ENCODE measurements at regions not wholly inside any gene's neighbourhood (a gene's known extent, or its start where the extent isn't known, plus 50 kb on each side); places are given as distances from the start of the nearest gene placed in this dataset.

GRCh38 chr11:128201009-128201408 lies 386.3 kb downstream of the ETS1 start:
- Histone ChIP-seq H3K4me3 (ENCODE audit: insufficient read length, low read depth) (no peak overlapping the region), H3K27me3 (ENCODE audit: insufficient read depth, insufficient read length) (no peaks in the 10 kb centered on the region)
- TF ChIP-seq SUZ12 (IDR thresholded peaks at IDR 0.05; ENCODE audit: extremely low read depth, insufficient read depth, insufficient read length) (no peak), ZNF274 (IDR thresholded peaks at IDR 0.05; ENCODE audit: low read depth, low read length) (no peak), YY1 (IDR thresholded peaks at IDR 0.05; ENCODE audit: insufficient read depth, insufficient read length) (no peak)

GRCh38 chr11:128200467-128200866 lies 386.9 kb downstream of the ETS1 start:
- H3K4me1 ChIP-seq (ENCODE audit: insufficient read depth, insufficient read length) = no peaks in the 10 kb centered on the region
- H3K27me3 ChIP-seq (ENCODE audit: insufficient read depth, insufficient read length) = no peaks in the 10 kb centered on the region
- H3K4me3 ChIP-seq (ENCODE audit: insufficient read length, low read depth) = no peak overlapping the region
- DNase-seq (ENCODE audit: low read depth, low spot score) = no peak
- H3K36me3 ChIP-seq (ENCODE audit: insufficient read depth, insufficient read length, low read length) = no peaks in the 10 kb centered on the region
- TF ChIP-seq ZNF274 (IDR thresholded peaks at IDR 0.05; ENCODE audit: low read depth, low read length) (no peak), YY1 (IDR thresholded peaks at IDR 0.05; ENCODE audit: insufficient read depth, insufficient read length) (no peak), SUZ12 (IDR thresholded peaks at IDR 0.05; ENCODE audit: extremely low read depth, insufficient read depth, insufficient read length) (no peak)
- no peak overlapping the region for H3K9ac ChIP-seq (ENCODE audit: insufficient read length, low read depth)
- no peaks in the 10 kb centered on the region for H3K9me3 ChIP-seq (ENCODE audit: insufficient read depth, low read length)

More at GRCh38 chr11:128201009-128201408, 386.3 kb downstream of the ETS1 start:
- no peak for DNase-seq (ENCODE audit: low read depth, low spot score)
- H3K9ac ChIP-seq (ENCODE audit: insufficient read length, low read depth) = no peak overlapping the region
- H3K36me3 ChIP-seq (ENCODE audit: insufficient read depth, insufficient read length, low read length) = no peaks in the 10 kb centered on the region
- no peaks in the 10 kb centered on the region for H3K9me3 ChIP-seq (ENCODE audit: insufficient read depth, low read length)
- no peaks in the 10 kb centered on the region for H3K4me1 ChIP-seq (ENCODE audit: insufficient read depth, insufficient read length)

GRCh38 chr11:128198216-128198772 lies 389.1 kb downstream of the ETS1 start:
- Histone ChIP-seq H3K9me3 (ENCODE audit: insufficient read depth, low read length) (no peaks in the 10 kb centered on the region), H3K36me3 (ENCODE audit: insufficient read depth, insufficient read length, low read length) (no peaks in the 10 kb centered on the region), H3K27me3 (ENCODE audit: insufficient read depth, insufficient read length) (no peaks in the 10 kb centered on the region), H3K9ac (ENCODE audit: insufficient read length, low read depth) (no peak overlapping the region), H3K4me3 (ENCODE audit: insufficient read length, low read depth) (no peak overlapping the region), H3K4me1 (ENCODE audit: insufficient read depth, insufficient read length) (no peaks in the 10 kb centered on the region)
- DNase-seq (ENCODE audit: low read depth, low spot score) = no peak
- no peak for TF ChIP-seq YY1 (IDR thresholded peaks at IDR 0.05; ENCODE audit: insufficient read depth, insufficient read length)
- TF ChIP-seq ZNF274 (IDR thresholded peaks at IDR 0.05; ENCODE audit: low read depth, low read length) = no peak

GRCh38 chr11:128196235-128196634 lies 391.1 kb downstream of the ETS1 start:
- no peaks in the 10 kb centered on the region for H3K9me3 ChIP-seq (ENCODE audit: insufficient read depth, low read length)
- H3K36me3 ChIP-seq (ENCODE audit: insufficient read depth, insufficient read length, low read length) = no peaks in the 10 kb centered on the region
- H3K9ac ChIP-seq (ENCODE audit: insufficient read length, low read depth) = no peak overlapping the region
- no peak for DNase-seq (ENCODE audit: low read depth, low spot score)
- no peaks in the 10 kb centered on the region for H3K27me3 ChIP-seq (ENCODE audit: insufficient read depth, insufficient read length)
- H3K4me1 ChIP-seq (ENCODE audit: insufficient read depth, insufficient read length) = no peaks in the 10 kb centered on the region
- TF ChIP-seq SUZ12 (IDR thresholded peaks at IDR 0.05; ENCODE audit: extremely low read depth, insufficient read depth, insufficient read length) (no peak), YY1 (IDR thresholded peaks at IDR 0.05; ENCODE audit: insufficient read depth, insufficient read length) (no peak), ZNF274 (IDR thresholded peaks at IDR 0.05; ENCODE audit: low read depth, low read length) (no peak)
- no peak overlapping the region for H3K4me3 ChIP-seq (ENCODE audit: insufficient read length, low read depth)

GRCh38 chr11:128195756-128196155 lies 391.6 kb downstream of the ETS1 start:
- H3K9ac ChIP-seq (ENCODE audit: insufficient read length, low read depth) = no peak overlapping the region
- H3K9me3 ChIP-seq (ENCODE audit: insufficient read depth, low read length) = no peaks in the 10 kb centered on the region
- H3K4me1 ChIP-seq (ENCODE audit: insufficient read depth, insufficient read length) = no peaks in the 10 kb centered on the region
- no peak overlapping the region for H3K4me3 ChIP-seq (ENCODE audit: insufficient read length, low read depth)
- no peaks in the 10 kb centered on the region for H3K36me3 ChIP-seq (ENCODE audit: insufficient read depth, insufficient read length, low read length)
- TF ChIP-seq SUZ12 (IDR thresholded peaks at IDR 0.05; ENCODE audit: extremely low read depth, insufficient read depth, insufficient read length) = no peak
- TF ChIP-seq YY1 (IDR thresholded peaks at IDR 0.05; ENCODE audit: insufficient read depth, insufficient read length) = no peak
- no peak for TF ChIP-seq ZNF274 (IDR thresholded peaks at IDR 0.05; ENCODE audit: low read depth, low read length)
- no peaks in the 10 kb centered on the region for H3K27me3 ChIP-seq (ENCODE audit: insufficient read depth, insufficient read length)
- no peak for DNase-seq (ENCODE audit: low read depth, low spot score)

- no peak for DNase-seq (ENCODE audit: low read depth, low spot score)
- Histone ChIP-seq H3K27me3 (ENCODE audit: insufficient read depth, insufficient read length) (no peaks in the 10 kb centered on the region), H3K4me1 (ENCODE audit: insufficient read depth, insufficient read length) (no peaks in the 10 kb centered on the region), H3K36me3 (ENCODE audit: insufficient read depth, insufficient read length, low read length) (no peaks in the 10 kb centered on the region), H3K9me3 (ENCODE audit: insufficient read depth, low read length) (no peaks in the 10 kb centered on the region), H3K4me3 (ENCODE audit: insufficient read length, low read depth) (no peak overlapping the region), H3K9ac (ENCODE audit: insufficient read length, low read depth) (no peak overlapping the region)
- no peak for TF ChIP-seq SUZ12 (IDR thresholded peaks at IDR 0.05; ENCODE audit: extremely low read depth, insufficient read depth, insufficient read length)
Observed at GRCh38 chr11:128195057-128195751, 392.2 kb downstream of the ETS1 start.

GRCh38 chr11:128194216-128194615 lies 393.1 kb downstream of the ETS1 start:
- Histone ChIP-seq H3K9ac (ENCODE audit: insufficient read length, low read depth) (no peak overlapping the region), H3K4me1 (ENCODE audit: insufficient read depth, insufficient read length) (no peaks in the 10 kb centered on the region), H3K4me3 (ENCODE audit: insufficient read length, low read depth) (no peak overlapping the region), H3K36me3 (ENCODE audit: insufficient read depth, insufficient read length, low read length) (no peaks in the 10 kb centered on the region), H3K27me3 (ENCODE audit: insufficient read depth, insufficient read length) (no peaks in the 10 kb centered on the region), H3K9me3 (ENCODE audit: insufficient read depth, low read length) (no peaks in the 10 kb centered on the region)
- no peak for TF ChIP-seq ZNF274 (IDR thresholded peaks at IDR 0.05; ENCODE audit: low read depth, low read length)
- TF ChIP-seq YY1 (IDR thresholded peaks at IDR 0.05; ENCODE audit: insufficient read depth, insufficient read length) = no peak
- DNase-seq (ENCODE audit: low read depth, low spot score) = no peak
